SK-N-MC (cell line): ENCODE measurements at regions not wholly inside any gene's neighbourhood (a gene's known extent, or its start where the extent isn't known, plus 50 kb on each side); places are given as distances from the start of the nearest gene placed in this dataset.

Experiments
- EZH2 ChIP-seq: fragments of 200-600 bp; sonication (generic); IDR thresholded peaks from one replicate; pipeline ENCODE4 v1.6.1; 2017; ENCODE audit warnings: antibody characterized with exemption
- FOXP2 ChIP-seq: optimal IDR thresholded peaks from 2 replicates; pipeline ENCODE3; 2011; ENCODE audit warnings: mild to moderate bottlenecking, moderate library complexity; ENCODE audit not compliant: insufficient read depth; ENCODE audit errors: extremely low read length, control extremely low read depth
- POLR2AphosphoS5 ChIP-seq: IDR thresholded peaks from 2 replicates; pipeline ENCODE4 v1.6.1; 2012; ENCODE audit warnings: mild to moderate bottlenecking, low read depth, low read length, borderline replicate concordance

- TF ChIP-seq POLR2AphosphoS5 (no peak), EZH2 (no peak), FOXP2 (no peak)
These were observed 199.4 kb downstream of the PHETA1 start for GRCh38 chr12:111169456-111169855.
